ENCODE measurements at regions not wholly inside any gene's neighbourhood (a gene's known extent, or its start where the extent isn't known, plus 50 kb on each side); places are given as distances from the start of the nearest gene placed in this dataset.

- no peak for DNase-seq
Observed at GRCh38 chr11:45472716-45473317, 186.7 kb upstream of the SYT13 start.

DNA sequence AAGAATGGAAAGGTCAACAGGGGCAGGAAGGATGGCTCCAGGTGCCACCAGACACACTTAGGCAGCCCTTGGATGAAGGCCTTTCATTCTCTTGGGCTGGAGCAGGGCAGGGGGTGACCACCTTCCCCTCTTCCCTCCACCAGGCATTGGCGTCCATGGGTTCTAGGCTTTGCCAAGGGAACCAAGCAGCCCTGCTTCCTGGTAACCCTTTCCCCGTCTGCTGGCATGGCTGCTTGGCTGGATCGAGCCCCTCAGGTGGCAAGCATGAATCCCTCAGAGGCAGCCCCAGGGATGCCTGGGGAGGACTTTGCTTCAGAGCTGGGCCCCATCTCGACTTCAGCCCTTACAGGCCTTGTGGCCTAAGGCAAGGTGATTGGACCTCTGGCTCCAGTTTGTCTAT, 185.1 kb upstream of the SYT13 start:
- no peak for DNase-seq

DNA sequence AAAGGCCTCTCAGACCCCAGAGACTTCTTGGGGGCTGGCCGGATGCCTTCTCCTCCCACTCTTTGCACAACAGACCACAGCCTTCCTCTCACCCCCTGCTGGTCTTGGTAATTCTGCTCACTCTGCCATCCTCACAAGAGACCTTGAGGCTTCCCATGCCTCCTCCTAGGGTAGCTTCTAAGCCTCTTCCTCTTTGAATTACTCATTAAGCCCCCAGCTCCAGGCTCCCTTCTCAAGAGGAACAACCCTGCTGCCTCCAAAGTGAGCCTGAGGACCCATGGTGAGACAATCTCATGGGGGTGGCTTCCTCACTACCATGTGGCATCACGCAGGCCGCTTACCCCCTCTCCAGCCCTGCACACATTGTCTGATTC, 184.6 kb upstream of the SYT13 start:
- no peak for DNase-seq

- DNase-seq, result no peak
Observed at GRCh38 chr11:45470151-45470793, 184.1 kb upstream of the SYT13 start.

DNA sequence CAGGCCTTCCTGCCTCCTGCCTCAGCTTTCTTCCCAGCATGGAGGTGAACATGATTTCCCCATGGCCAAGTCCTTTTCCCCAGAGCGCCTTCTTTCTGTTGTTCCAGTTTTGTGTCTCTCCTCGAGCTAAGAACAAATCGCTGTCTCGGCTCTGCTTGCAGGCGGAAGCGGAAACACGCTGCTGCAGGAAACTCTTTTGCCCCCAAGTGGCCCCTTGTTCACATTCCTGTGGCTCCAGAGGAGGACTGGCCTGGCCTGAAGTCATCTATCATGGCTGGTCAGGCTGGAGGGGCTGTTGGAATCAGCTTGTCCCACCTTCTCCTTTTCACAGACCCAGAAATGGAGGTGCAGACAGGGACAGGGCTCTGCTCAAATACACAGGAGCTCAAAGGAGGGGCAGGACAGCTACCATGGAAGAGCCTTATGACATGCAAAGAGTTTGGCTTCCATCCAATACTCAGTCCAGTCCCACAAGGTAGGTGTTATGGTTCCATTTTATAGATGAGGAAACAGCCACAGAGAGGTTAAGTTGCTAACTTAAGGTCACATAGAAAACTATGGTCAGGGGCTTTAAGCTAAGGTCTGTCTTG, 182.2 kb upstream of the SYT13 start:
- DNase-seq, result no peak

GRCh38 chr11:45463541-45463940, 177.4 kb upstream of the SYT13 start:
- DNase-seq, result no peak

GRCh38 chr11:45461514-45461913, 175.4 kb upstream of the SYT13 start:
- no peak for DNase-seq

DNA sequence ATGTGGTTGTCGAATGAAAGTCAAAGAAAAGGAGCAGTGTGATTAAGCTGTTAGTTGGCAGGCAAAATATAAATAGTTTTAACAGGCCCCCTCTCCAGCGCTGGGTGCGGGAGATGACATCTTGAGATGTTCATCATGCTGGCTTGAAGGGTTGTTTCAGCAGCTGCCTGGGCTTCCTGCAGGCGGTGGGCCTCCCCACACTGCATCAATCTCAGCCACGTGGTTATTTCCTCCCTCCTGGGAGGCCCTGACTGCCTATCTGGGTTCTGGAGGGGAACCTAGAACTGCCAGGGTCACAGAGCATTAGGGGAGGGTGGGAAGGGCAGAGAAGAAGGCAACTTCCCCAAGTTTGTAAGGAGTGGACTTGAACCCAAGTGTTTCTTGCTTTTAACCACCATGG, 173.3 kb upstream of the SYT13 start:
- no peak for DNase-seq

GRCh38 chr11:45458269-45458668, 172.1 kb upstream of the SYT13 start:
- no peak for DNase-seq

DNA sequence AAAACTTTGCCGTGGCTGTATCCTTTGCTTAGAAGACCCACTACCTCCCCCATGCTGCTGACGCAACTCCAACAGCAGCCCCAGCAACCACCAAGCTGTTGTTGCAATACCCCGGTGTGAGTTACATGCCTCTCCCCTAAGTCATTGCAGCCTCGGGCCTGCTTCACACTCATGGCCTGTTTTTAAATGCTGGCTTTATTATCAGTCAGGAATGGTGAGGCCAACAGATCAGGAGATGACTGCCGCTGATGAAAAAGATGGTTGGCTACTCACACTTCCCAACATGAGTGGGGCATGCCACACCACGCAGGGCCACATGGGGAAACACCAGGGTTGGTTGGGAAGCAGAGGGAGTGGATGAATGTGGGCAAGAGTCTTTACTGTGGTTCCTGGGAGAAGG, 171.5 kb upstream of the SYT13 start:
- DNase-seq, result no peak

- no peak for DNase-seq
Observed at GRCh38 chr11:45456686-45457085, 170.5 kb upstream of the SYT13 start.

GRCh38 chr11:45455536-45455935, 169.4 kb upstream of the SYT13 start:
- DNase-seq, result no peak

DNA sequence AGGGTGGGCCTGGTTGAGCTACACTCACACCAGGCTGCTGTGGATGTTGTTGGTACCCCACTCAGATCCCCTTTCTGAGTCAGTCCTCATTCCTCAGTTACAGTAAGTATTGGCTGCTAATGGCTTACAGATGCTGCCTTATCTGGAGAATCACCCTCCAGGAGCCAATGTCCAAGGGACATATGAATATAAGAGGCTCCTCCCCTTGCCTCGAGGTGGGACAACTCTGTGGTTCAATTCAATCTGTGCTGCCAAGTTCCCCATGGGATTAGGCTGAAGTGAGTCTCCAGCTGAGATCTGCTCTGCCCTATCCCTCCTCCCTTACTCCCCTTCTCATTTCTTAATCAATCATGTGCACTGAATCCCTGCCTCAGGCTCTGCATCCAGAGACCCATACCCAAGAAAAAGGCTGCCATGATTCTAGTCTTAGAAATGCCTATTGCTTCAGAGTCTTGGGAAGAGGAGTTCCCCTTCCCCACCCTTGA, 168.8 kb upstream of the SYT13 start:
- no peak for DNase-seq

DNA sequence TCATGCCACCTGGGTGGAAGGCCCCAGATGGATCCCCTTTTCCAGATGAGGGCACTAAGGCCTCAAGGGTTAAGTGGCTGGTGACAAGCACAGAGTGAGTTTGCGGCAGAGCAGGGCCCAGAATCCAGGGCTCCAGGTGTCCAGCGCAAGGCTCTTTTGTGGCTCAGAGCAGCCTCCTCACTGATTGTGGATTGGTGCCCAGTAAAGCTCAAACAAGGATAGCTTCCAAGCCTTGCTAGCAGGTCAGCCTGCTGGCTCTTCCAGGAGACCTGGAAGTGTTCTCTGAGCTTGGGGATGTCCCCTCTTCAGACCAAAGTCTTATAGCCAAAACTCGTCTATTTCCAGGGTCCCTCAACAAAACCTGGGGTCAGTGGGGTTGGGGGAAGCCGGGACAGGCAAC, 167.6 kb upstream of the SYT13 start:
- no peak for DNase-seq

GRCh38 chr11:45451766-45452440, 165.8 kb upstream of the SYT13 start:
- no peak for DNase-seq

- no peak for DNase-seq
Observed at GRCh38 chr11:45450189-45450588, 164.0 kb upstream of the SYT13 start.

GRCh38 chr11:45449036-45449601, 163.0 kb upstream of the SYT13 start:
- no peak for DNase-seq

GRCh38 chr11:45448561-45448960, 162.4 kb upstream of the SYT13 start:
- DNase-seq, result no peak

DNA sequence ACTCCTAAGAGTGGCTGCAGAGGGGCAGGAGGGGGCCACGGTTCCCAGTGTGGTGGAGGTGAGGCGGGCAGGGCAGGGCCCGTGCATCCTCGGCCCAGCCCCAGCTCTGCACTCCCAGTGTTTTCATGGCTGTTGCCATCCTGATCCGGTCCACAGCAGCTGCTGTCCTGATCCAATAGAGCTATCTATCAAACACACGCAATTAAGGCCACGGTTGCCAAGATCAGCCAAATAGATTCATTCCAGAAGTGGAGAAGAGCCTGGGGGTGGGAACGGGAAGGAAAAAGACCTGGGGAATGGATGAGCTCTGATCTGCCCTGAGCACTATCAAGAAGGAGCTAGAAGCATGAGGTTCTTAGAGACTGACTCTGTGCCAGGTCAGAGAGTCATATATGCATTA, 160.9 kb upstream of the SYT13 start:
- no peak for DNase-seq

DNA sequence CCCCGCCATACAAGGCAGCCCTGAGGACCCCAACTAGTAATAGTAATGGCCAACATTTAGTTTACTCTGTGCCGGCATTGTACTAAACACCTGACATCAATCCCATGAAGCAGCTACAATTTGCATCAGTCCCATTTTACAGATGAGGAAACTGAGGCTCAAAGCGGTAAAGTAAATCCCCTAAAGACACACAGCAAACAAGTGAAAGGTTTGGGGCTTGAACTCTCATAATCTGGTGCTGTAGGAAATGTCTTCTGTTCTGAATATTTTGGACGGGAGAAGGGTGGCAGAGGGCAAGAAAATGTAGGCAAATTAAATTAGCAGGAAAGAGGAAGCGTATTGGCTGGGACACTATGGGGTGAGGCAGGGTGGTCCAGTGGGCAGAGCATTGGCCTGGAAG, 160.3 kb upstream of the SYT13 start:
- no peak for DNase-seq

DNA sequence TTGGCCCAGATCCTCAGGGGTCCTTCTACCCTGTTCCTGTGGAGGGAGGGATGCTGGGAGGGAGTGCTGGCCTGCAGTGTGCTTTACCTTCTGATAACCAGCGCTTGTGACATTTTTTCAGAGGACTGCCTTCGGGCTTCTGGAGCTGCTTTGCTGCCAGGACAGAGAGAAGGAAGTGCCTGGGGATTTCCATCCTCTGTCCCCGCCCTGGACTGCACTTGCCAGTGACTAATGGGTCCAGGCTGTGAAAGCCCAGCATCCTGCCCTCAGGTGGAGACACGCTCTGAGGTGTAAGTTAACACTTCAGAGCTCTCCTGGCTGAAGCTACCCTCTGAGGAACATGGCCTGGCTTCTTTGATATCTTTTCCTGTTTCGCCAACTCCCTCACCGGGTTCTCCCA, 158.7 kb upstream of the SYT13 start:
- DNase-seq, result peak; percentile 29

GRCh38 chr11:45440111-45440510, 154.0 kb upstream of the SYT13 start:
- DNase-seq, result no peak

- DNase-seq, result no peak
Observed at GRCh38 chr11:45436966-45437365, 150.8 kb upstream of the SYT13 start.

DNA sequence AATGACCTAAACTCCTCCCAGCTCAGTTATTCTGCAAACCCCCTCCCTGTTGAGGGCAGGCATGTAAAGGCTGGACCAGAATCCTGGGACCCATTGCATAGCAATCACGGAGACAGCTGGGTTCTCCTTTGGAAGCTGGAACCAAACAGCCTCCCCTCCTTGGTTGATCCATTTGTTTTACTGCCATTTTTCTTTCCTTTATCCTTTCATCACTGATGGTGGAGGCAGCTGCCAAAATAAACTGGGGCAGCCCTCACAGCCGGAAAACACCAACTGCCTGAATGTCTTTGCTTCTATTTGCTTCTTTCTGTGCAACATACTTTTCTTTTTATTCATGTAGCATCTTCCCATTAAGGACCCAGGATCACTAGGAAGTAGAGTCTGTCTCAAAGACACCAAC, 150.0 kb upstream of the SYT13 start:
- DNase-seq, result no peak
